ENCODE measurements at regions not wholly inside any gene's neighbourhood (a gene's known extent, or its start where the extent isn't known, plus 50 kb on each side); places are given as distances from the start of the nearest gene placed in this dataset.

- no peak for DNase-seq (ENCODE audit: low read depth in 3 of 3)
Observed at GRCh38 chr4:123939621-123940020, 543.0 kb downstream of the SPRY1 start.

GRCh38 chr4:123940604-123941003, 544.0 kb downstream of the SPRY1 start:
- DNase-seq (ENCODE audit: low read depth in 3 of 3) = no peak

GRCh38 chr4:123941306-123941705, 544.7 kb downstream of the SPRY1 start:
- no peak for DNase-seq (ENCODE audit: low read depth in 3 of 3)

- DNase-seq (ENCODE audit: low read depth in 3 of 3) = no peak
Observed at GRCh38 chr4:123943976-123944375, 547.4 kb downstream of the SPRY1 start.

GRCh38 chr4:123945301-123945700, 548.7 kb downstream of the SPRY1 start:
- no peak for DNase-seq (ENCODE audit: low read depth in 3 of 3)

GRCh38 chr4:123950530-123950929, 553.9 kb downstream of the SPRY1 start:
- no peak for DNase-seq (ENCODE audit: low read depth in 3 of 3)

- DNase-seq (ENCODE audit: low read depth in 3 of 3) = no peak
Observed at GRCh38 chr4:123952530-123953274, 556.1 kb downstream of the SPRY1 start.

GRCh38 chr4:123953566-123953965, 557.0 kb downstream of the SPRY1 start:
- DNase-seq (ENCODE audit: low read depth in 3 of 3) = no peak

- DNase-seq (ENCODE audit: low read depth in 3 of 3) = no peak
Observed at GRCh38 chr4:123954220-123954619, 557.6 kb downstream of the SPRY1 start.

- no peak for DNase-seq (ENCODE audit: low read depth in 3 of 3)
Observed at GRCh38 chr4:123955167-123955800, 558.7 kb downstream of the SPRY1 start.

GRCh38 chr4:123956204-123956603, 559.6 kb downstream of the SPRY1 start:
- DNase-seq (ENCODE audit: low read depth in 3 of 3) = no peak

GRCh38 chr4:123966990-123967769, 570.6 kb downstream of the SPRY1 start:
- no peak for DNase-seq (ENCODE audit: low read depth in 3 of 3)

- no peak for DNase-seq (ENCODE audit: low read depth in 3 of 3)
Observed at GRCh38 chr4:123972031-123972430, 575.4 kb downstream of the SPRY1 start.

- DNase-seq (ENCODE audit: low read depth in 3 of 3) = no peak
Observed at GRCh38 chr4:123974386-123975149, 578.0 kb downstream of the SPRY1 start.

- no peak for DNase-seq (ENCODE audit: low read depth in 3 of 3)
Observed at GRCh38 chr4:123976285-123976684, 579.7 kb downstream of the SPRY1 start.

GRCh38 chr4:123976819-123977218, 580.2 kb downstream of the SPRY1 start:
- no peak for DNase-seq (ENCODE audit: low read depth in 3 of 3)

- no peak for DNase-seq (ENCODE audit: low read depth in 3 of 3)
Observed at GRCh38 chr4:123977641-123978081, 581.1 kb downstream of the SPRY1 start.

- DNase-seq (ENCODE audit: low read depth in 3 of 3) = no peak
Observed at GRCh38 chr4:123978637-123979036, 582.0 kb downstream of the SPRY1 start.

GRCh38 chr4:123980736-123981300, 584.2 kb downstream of the SPRY1 start:
- DNase-seq (ENCODE audit: low read depth in 3 of 3) = no peak

- DNase-seq (ENCODE audit: low read depth in 3 of 3) = no peak
Observed at GRCh38 chr4:123984886-123985285, 588.3 kb downstream of the SPRY1 start.

- no peak for DNase-seq (ENCODE audit: low read depth in 3 of 3)
Observed at GRCh38 chr4:123986268-123986798, 589.7 kb downstream of the SPRY1 start.

Data from stimulated activated CD4-positive, alpha-beta T cell treated with anti-CD3 and anti-CD28 coated beads, TNF-alpha, amount 100 ng/mL, for 24 hours (primary cell).